NCI-H460 (cell line): ENCODE measurements at regions not wholly inside any gene's neighbourhood (a gene's known extent, or its start where the extent isn't known, plus 50 kb on each side); places are given as distances from the start of the nearest gene placed in this dataset.

Experiments
- DNase-seq: peaks from one replicate; pipeline ENCODE4 v3.0.0-alpha.2; 2016; ENCODE audit warnings: low read depth; ENCODE audit errors: extremely low read depth

DNA sequence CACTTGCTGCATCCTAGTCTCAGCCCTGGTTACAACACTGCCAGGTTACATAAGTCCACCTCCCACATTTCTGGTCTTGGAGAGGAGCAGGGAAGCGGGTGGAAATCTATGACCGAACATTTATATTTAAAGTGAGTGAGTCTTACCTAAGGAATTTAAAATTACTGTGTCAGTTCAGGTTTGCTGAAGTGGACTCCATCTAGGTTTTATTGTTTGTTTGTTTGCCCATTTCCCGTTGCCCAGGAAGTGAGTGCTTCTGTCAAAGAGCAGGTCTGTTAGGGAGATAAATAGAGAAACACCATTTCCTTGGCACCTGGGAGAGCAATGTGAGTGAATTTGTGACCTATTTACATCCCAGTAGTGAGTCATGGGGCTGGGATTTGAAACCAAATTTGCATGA, 179.5 kb downstream of the KIF4B start:
- DNase-seq, result no peak

DNA sequence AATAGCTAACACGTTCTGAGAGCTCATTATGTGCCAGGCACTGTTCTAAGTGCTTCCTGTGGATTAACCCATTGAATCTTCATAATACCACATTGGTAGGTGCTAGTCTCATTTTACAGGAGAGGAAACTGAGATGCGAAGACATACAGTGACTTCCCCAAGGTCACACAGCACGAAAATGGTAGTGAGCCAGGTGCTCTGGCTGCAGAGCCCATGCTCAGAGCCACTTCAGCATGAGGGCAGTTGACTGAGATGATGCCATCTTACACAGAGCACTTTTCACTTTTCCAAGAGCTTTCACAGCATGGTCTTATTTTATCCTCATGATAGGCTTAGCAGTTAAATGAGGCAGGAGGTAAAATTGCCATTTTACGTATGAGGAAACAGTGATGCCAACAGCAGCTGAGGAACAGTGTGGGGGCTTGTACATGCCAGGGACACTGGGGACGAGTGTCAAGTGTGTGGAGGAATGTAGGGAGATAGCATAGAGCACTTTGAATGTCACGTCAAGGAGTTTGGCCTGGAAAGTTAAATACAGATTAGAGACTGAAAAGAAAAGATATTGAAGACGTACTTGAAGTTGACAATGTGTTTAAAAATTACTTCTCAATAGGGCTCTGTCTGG, 180.0 kb downstream of the KIF4B start:
- DNase-seq, result no peak

DNA sequence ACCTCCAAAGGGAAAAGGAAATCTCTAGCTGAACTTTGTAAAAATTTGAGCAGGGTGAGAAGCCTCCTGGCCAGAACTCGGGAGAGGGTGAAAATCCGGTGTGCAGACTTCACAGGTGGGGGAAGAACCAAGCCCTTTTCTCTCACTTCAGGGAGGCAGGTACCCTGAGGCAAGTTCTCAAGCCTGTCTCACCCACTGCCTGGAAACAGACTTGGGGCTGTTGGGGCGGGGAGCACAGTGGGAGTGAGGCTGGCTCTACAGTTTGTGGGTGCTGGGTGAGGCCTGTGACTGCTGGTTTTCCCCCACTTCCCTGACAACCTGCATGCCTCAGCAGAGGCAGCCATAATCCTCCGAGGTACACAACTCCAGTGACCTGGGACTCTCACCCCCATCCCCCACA, 187.1 kb downstream of the KIF4B start:
- no peak for DNase-seq

DNA sequence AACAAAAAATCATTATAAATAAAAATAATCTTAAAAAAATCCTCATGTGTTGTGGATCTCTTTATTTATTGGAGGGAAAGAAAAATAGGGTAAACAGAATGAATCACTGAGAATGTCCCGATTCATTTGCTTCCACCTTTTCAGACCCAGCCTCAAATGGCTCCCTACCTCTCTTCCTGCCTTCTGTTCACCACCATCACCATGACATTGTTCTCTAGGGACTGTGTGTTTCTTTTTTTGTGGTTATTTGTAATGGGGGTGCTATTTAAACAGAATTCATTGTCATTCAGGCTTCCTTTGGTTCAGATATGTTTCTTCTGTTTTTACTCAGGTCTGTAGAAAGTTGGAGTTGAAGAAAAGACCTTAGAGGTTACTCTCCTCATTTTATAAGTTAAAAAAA, 198.2 kb downstream of the KIF4B start:
- DNase-seq, result no peak

DNA sequence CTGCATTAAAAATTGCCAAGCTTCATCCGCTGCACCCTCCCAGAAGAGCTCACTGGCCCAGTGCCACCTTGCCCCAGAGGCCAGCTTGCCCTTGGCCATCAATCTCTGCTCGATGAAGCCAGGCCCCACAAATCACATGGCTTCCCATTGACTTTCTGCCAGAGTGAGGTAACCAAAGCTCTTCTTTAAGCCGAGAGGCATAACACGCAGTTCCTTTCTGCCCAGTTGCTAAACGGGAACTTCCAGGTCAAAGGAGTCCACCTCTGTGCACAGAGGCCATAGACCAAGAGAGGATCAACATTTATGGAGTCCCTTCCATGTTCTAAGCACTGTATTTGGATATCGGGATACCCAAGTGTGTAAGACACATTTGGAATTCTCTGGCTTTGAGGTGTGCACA, 208.8 kb downstream of the KIF4B start:
- no peak for DNase-seq

DNA sequence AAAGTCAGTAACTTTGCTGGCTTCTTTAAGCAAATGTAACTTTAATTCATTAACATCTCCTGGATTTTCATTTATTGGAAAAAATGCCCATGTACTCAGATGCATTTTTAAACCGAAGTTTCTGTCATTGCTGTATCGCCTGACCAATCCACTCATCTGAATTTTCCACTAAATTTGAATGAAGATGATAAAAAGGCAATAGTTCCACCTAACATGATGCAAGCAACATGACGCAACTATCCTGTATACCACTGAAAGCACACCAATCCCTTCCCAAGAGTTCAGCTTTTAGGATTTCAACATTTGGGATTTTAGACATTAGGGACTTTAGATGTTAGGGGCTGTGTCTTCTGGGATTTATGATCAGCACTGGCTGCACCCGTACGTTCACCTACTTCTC, 215.6 kb downstream of the KIF4B start:
- no peak for DNase-seq

DNA sequence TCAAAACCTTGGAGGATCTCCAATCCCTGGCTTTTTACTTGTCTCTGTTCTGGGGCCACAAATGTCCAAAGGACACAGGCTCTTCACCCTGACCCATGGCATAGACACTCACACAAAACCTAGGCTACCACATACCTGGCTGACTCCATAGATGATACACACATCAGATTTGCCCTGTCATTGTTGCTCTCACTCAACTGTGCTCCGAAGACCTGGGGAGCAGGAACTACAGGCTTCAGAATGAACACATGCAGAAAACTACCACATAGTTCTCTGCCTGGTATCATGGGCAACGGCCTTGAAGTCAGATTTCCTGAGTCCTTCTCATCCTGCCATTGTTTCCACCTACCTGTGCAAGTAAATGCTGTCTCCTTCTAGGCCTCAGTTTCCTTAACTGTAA, 226.2 kb downstream of the KIF4B start:
- DNase-seq, result no peak

DNA sequence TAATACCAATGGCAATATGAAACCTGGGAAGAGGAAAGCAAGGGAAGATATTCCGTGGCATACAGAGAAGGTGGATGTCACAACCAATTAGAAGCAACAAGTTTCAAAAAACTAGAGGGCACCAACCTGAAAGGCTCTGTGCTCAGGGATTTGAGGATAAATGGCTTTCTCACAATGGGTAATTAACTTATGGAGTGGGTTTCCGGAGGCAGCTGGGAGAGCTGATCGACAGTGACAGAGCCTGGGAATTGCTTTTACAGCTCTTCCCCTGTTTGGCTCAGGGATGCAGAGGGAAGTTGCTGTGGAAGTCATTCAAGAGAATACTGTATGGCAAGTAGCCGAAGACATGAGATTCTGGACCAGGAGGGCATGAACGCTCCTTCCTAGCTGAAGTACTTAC, 237.0 kb downstream of the KIF4B start:
- no peak for DNase-seq

DNA sequence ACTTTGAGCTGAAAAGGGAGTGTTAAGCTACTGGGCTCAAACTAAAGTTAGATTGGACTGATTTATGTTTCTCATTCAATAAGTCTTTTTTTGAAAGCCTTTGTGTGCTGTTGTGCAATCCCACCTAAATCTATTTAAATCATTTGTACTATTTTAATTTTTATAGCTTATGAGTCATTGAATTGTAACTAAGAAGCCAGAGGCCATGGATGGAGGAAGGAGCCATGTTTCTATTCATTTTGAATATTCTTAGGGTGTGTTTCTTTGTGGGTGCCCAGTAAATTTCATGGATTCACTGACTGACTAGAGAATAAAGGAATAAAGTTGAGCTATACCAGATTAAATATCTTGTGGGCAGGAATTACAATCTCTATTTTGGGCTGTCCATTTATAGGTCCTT, 238.5 kb downstream of the KIF4B start:
- no peak for DNase-seq

DNA sequence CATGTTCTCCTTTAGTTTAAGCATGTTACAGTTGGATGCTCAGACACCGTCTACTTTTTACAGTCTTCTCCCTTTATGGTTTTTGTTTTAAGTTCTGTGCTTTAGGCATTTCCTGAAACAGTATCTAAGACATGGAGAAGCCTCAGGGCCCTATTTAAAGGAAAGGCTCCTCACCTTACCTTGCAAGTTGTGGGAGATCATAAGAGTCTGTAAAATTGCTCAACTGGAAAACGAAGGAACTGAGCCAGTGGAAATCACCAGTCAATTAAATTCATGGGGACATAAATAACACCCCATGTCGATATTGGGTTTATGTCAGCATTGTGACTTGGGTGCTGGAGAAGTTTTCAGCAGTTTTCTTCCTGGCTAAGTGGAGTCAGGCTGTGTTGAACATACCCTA, 239.2 kb downstream of the KIF4B start:
- DNase-seq, result no peak

DNA sequence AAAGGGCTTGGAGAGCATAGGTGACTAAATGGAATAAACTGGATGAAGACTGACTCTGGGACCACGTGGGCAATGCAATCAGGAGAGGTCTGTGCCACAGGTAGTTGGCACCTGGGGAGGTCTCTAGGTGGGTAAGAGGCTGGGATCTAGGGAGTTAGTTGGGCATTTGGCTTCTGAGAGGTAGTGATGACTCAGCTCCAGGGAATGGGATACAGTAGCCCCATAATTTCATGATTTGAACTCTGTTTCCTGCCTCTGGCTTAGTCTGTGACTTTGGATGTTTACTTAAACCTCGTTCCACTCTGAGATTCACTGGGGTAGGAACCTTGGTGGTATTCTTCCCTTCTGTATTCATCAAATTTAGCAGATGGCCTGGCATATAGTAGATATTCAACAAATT, 240.8 kb downstream of the KIF4B start:
- DNase-seq, result no peak

DNA sequence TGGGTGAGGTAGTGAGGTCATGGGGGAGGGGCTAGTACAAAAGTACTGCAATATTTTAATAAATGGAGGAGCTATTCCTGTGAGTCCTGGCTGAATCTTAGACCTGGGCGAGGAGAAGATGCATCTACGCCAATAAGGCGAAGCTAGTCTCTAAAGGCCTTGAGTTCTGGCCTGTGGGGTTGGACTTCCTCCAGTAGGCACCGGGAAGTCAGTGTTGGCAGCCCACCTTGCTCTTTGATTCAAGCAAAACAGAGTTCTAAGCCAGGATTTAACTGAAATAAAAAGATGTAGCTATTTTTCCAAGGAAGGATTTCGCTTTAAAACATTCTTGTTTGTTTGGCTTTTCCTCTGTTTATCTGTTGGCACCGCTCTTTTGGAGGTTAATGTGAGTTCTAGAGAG, 244.6 kb downstream of the KIF4B start:
- DNase-seq, result no peak

DNA sequence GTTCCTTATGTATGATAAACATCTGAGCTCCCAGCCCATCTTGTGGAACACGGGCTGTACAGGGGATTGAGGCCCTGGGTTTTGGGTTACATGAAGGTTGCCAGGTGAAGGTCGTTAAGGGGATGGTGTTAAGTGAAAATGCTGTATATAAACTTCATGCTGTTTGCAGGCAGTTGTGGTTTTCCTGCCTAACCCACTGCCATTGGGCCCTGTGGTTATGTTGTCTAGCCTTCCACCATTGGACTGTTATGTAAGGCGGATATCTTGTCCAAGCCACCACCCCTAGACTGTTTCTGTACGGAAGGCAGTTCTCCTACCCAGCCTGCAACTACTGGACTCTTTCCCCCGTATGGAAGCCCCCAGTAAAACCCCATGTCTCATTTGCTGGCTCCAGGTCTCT, 246.1 kb downstream of the KIF4B start:
- DNase-seq, result no peak

DNA sequence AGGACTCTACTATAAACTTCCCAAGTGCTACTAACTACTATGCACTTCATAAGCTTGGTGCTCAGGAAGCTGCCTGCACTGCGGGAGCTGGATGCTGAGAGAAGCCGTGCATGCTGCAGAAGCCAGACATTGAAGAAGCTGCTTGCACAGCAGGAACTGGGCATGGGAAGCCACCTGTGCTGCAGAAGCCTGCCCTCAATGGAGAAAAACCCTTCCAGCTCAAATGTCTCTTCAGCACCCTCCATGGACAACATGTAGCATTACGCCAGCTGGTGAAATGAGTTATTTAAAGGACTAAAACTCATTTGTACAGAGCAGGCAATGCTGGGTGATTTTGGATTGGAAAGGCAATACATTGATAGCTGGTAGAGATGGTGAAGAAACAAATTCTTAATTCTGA, 247.2 kb downstream of the KIF4B start:
- DNase-seq, result peak; percentile 8

DNA sequence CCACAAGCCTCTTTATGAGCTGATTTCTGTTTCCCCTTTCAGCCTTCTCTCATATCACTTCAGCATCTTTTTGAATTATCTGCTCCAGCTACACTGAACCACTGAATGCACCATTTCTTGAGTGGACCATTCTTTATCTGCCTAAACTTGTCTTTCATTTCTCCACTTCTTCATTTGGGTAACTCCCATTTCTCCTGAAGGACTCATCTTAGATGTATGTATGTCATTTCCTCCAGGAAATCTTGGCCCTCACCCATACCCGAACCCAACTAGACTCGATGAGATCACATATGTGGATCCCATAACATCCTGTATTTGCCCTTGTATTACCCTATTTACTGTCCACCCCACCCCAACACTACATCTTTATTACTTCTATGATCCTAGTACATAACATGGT, 249.8 kb downstream of the KIF4B start:
- no peak for DNase-seq

DNA sequence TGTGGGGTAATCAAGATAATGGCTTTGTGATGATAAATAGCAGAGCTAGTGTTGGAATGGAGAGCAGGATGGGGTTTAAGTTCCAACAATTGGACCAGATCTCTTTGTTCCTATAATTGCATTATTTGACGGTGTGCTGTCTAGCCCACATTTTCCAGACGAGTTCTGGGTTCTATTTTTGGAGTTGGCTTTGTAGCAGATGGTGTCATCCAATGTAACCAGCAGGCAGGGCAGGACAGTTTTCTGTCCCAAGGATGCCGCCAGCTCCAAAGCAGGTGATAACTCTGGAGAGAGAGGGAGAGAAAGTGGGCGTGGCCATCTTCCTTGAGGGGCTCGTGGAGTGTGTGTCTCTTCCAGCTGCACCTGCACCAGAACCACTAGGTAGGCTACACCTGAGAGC, 251.3 kb downstream of the KIF4B start:
- DNase-seq, result no peak

DNA sequence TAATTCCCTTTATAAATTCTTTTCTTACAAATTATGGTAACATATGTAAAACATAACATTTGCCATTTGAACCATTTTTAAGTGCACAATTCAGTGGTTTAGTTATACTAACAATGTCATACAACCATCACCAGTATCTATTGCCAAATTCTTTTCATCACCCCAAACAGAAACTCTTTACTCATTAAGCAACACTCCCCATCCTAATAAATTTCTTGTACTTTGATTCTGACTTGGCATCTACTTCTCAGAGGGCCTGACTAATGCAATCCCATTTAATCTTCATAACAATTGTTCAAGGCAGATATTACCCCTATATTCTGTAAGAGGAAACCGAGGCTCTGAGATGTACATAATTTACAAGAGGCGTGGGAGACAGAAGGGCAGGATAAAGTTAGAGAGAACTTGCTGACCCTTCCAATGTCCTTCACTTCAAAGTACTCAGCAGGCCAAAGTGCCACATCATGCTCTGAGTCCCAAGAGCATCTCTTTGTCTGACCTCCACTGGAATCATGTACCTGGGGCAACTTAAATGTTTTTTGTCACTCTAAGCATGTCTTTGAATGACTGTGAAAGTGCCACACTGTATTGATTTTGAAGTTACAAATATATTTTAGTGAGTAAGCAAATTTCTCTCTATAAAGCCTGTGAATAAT, 255.3 kb downstream of the KIF4B start:
- DNase-seq, result no peak

DNA sequence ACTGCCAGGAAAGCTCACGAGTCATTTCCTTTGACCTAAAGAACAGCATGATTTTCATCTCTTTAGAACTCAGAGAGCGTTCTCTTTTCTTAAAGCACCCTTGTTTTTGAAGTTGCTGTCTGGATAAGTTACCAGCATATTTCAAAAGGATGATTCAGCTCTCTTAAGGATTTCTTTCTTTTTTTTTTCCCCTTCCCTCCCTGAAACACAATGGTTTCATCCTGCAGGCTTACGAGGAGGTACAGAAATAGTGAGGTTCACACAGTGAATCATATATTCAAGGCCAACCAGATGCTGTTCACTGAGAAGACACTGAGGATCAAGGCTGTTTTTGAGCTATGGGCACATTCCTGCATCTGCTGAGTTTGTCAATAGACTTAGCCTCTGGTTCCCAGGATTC, 257.2 kb downstream of the KIF4B start:
- DNase-seq, result no peak

DNA sequence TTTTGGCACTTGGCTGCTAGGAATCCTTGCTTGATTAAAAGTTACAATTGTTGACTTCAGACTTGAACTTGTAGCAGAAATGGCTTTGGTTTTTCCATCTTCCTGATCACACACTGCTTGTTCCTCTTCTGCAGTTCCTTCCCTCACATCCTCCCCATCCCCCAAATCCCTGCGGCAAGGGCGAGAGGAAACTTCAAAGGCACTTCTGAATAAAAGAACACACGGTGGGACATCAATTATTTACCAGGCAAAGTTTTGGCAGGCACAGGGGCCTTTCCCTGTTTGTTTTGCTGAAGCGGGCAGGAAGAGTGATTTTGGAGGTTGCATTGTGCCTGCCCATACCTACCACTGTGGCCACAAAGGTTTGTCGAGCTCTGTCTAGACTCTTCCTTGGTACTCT, 260.9 kb downstream of the KIF4B start:
- no peak for DNase-seq

DNA sequence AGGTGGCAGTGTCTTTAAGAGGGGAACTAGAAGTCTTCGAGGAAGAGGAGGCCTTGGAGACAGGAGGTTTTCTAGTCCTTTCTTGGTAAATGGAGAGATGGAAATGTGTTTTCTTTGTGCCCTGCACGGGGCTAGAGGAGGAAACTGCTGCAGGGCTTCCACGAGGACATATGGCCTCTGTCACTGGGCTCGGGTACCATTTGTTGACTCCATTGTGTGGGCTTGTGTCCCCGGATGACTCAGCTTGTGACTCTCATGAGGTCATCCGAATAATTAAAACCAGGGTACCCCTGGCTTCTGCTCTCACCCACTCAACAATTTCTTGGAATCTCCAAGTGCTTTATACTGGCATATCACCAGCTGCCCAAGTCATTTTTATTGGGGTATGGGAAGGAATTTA, 261.7 kb downstream of the KIF4B start:
- no peak for DNase-seq

DNA sequence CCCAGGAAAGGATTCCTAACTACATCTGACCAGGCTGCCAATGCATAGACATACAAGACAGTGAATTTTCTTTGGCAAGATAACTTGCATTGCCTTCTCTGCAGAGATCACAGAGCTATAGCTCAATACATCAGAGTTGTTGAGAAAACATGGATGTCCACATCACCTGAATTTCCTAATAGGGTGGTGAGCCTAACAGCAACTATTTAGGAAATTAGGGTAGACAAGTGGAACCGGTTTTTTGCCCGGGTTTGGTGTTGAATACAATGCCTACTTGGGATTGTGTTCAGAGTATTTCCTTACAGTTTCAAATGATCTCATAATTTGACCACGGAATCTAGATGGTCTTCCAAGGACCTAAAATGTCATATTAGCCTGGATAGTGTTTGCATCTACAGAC, 262.7 kb downstream of the KIF4B start:
- no peak for DNase-seq

DNA sequence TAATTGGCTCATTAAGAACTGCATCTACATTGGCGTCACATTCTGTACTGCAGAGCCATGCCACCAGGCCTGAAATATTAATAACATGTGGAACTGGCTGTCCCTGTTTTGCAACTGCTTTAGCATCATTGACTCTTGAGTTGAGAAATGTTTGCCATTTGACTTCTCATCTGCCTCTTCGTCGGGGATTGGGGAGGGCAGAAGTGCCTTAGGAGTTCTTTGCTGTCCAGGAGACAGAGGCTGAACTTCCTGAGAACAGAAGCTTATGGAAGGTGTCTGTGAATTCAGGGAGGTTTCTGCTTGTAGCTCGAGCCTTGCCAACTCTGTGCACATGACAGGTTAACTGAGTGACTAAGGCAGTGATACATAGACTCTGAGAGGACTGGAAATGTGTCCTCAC, 265.0 kb downstream of the KIF4B start:
- no peak for DNase-seq

DNA sequence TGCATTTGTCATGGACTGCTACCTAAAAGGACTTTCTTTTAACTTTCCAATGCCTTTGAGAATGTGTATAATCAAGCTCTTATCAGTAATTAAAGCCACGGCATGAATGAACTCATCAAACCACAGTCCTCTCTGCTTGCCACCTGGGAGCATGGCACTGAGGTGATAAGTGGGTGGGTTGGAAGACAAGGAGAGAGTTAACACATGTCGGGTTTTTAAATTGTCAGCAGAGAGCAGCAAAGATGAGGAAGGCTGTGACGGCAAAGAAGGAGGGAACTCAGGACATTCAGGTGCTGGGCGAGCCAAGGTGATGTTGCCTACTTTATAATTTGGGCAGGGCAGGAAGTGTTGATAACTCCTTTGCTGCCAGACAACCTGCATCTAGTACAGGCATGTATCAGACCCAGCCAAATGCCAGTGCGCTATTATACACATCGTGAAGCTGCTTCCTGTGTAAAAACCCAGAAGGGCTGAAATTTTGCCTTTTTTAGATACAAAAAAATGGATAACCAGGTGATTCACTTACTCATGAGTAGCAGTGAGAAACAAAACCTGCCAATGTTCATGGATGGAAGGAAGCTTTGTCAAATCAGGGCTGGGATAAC, 269.1 kb downstream of the KIF4B start:
- DNase-seq, result no peak
